ENCODE measurements at regions not wholly inside any gene's neighbourhood (a gene's known extent, or its start where the extent isn't known, plus 50 kb on each side); places are given as distances from the start of the nearest gene placed in this dataset.

DNA sequence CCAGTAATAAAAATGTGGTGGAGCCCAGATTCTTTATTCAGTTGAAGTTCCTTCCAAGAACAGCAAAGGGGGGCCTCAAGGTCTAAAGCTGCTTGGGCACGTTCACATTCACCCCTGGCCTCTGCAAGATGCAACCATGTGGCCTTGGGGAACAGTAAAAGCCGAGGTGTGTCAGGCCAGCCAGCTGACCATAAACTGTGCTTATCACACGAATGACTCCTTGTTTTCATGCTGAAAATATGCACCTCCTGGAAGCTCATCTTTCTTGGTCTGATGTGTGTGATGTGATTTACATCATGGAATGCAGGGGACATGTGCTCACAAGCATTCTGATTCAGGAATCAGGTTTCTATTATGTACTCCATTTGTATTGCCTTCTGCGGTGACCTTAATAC is 211.6 kb upstream of the MARCKS start:
- no peak overlapping the region for H3K4me3 ChIP-seq (ENCODE audit: low read length)
- TF ChIP-seq, protein P1, sequence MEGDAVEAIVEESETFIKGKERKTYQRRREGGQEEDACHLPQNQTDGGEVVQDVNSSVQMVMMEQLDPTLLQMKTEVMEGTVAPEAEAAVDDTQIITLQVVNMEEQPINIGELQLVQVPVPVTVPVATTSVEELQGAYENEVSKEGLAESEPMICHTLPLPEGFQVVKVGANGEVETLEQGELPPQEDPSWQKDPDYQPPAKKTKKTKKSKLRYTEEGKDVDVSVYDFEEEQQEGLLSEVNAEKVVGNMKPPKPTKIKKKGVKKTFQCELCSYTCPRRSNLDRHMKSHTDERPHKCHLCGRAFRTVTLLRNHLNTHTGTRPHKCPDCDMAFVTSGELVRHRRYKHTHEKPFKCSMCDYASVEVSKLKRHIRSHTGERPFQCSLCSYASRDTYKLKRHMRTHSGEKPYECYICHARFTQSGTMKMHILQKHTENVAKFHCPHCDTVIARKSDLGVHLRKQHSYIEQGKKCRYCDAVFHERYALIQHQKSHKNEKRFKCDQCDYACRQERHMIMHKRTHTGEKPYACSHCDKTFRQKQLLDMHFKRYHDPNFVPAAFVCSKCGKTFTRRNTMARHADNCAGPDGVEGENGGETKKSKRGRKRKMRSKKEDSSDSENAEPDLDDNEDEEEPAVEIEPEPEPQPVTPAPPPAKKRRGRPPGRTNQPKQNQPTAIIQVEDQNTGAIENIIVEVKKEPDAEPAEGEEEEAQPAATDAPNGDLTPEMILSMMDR (conservative IDR thresholded peaks at IDR 0.05; ENCODE audit: low read depth, low read length) = no peak
- DNase-seq (ENCODE audit: low read depth) = no peak

DNA sequence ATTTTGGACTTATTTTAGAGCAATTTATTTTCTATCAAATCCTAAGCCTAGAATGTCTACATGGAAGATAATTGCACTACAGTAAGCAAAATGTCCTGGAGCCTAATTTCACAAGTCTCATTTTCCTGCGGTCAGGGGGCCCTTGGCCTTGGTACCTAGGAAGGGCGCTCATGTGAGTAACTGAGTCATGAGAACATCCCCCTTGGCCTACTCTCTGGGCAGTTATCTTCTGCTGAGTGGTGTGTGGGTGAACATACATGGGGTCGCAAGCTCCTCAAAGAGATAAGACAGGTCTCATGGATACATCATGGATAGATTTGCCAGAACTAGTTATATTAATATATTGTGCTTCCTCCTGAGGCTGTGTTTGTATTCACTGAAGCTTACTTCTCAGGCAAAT is 211.2 kb upstream of the MARCKS start:
- TF ChIP-seq, protein P1 (conservative IDR thresholded peaks at IDR 0.05; ENCODE audit: low read depth, low read length) = no peak
- no peak overlapping the region for H3K4me3 ChIP-seq (ENCODE audit: low read length)

DNA sequence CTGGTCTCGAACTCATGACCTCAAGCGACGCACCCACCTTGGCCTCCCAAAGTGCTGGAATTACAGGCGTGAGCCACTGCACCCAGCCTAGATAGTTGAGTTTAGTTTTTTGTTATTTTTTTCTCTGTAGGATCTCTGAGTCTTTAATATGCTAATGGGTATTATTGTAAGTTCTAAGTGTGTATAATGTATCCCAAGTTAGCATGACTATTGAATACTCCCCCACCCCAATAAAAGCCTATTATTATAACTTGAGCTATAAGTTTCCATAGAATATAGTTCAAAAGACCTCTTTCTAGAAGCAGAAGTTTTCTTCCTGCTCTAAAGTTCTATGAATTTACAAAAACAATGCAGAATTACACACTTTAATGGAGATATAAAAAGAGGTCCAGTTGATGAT is 210.4 kb upstream of the MARCKS start:
- no peak for DNase-seq (ENCODE audit: low read depth)
- TF ChIP-seq, protein P1 (conservative IDR thresholded peaks at IDR 0.05; ENCODE audit: low read depth, low read length) = no peak

More for the DNA sequence above, 211.2 kb upstream of the MARCKS start:
- DNase-seq (ENCODE audit: low read depth) = no peak

DNA sequence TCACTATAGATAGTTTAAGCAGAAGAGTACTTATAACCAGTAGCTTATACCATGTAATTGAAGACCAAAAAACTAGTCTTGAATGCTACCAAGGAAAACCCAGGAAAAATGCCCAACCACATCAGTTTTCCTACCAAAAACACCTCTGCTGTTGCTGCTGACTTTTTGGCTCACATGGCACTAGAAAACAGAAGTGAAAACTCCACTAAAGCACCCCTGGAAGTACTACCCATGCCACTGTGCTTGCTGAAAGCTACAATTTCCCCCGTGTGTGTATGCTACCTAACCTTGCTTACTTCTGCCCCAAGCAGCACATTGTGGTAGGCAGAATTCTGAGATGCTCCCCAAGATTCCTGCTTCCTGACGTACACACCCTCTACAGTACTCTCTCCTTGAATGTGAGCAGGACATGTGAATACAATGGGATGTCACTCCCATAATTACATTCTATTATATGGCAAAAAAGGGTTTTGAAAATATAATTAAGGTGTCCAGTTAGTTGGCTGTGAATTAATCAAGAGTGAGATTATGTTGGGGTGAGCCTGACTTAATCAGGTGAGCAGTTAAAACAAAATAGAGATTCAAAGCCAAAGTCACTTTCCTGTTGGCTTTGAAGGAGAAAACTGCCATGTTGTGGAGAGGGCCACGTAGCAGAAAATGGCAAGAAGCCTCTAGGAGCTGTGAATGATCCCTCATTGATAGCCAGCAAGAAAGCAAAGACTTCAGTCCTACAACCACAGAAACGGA is 209.8 kb upstream of the MARCKS start:
- TF ChIP-seq, protein P1 (conservative IDR thresholded peaks at IDR 0.05; ENCODE audit: low read depth, low read length) = no peak
- no peak for DNase-seq (ENCODE audit: low read depth)
- no peak overlapping the region for H3K4me3 ChIP-seq (ENCODE audit: low read length)

More for the DNA sequence above, 210.4 kb upstream of the MARCKS start:
- H3K4me3 ChIP-seq (ENCODE audit: low read length) = no peak overlapping the region

DNA sequence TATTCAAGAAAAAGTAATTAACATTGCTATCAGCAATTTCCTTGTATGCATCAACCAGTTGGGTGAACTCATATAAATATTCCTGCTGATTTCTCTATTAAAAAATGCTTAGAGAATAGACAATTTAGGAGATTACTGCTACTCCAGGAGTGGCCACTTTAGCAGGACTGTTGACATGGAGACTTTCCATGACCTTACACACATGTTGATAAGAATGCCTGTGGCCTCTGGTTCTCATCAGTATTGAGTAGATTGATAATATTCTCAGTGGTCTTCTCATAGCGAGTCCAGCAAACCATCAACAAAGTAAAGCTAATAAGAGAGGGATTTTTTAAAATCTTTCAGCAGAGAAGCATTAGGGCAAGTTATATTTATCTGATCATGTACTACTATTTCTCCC is 208.4 kb upstream of the MARCKS start:
- DNase-seq (ENCODE audit: low read depth) = no peak
- TF ChIP-seq, protein P1 (conservative IDR thresholded peaks at IDR 0.05; ENCODE audit: low read depth, low read length) = no peak
- no peak overlapping the region for H3K4me3 ChIP-seq (ENCODE audit: low read length)

DNA sequence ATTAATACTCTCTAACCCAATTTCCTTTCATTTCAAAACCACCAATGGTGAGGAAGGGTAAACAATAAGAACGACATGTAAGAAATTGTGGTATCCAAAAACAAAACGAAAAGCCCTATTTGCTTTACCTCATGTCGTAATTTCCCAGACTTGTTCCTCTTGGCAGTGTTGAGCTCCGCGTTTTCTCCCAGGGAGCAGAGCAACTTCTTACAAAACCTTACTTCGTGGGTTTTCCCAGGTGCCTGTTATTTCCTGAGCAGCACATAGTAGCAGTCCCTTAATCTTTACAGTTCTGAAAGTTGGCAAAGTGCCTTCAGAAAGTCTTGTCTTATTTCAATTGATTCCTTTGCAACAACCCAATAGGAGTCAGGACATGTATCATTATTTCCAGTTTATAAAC is 207.9 kb upstream of the MARCKS start:
- H3K4me3 ChIP-seq (ENCODE audit: low read length) = no peak overlapping the region
- no peak for DNase-seq (ENCODE audit: low read depth)
- TF ChIP-seq, protein P1 (conservative IDR thresholded peaks at IDR 0.05; ENCODE audit: low read depth, low read length) = no peak

DNA sequence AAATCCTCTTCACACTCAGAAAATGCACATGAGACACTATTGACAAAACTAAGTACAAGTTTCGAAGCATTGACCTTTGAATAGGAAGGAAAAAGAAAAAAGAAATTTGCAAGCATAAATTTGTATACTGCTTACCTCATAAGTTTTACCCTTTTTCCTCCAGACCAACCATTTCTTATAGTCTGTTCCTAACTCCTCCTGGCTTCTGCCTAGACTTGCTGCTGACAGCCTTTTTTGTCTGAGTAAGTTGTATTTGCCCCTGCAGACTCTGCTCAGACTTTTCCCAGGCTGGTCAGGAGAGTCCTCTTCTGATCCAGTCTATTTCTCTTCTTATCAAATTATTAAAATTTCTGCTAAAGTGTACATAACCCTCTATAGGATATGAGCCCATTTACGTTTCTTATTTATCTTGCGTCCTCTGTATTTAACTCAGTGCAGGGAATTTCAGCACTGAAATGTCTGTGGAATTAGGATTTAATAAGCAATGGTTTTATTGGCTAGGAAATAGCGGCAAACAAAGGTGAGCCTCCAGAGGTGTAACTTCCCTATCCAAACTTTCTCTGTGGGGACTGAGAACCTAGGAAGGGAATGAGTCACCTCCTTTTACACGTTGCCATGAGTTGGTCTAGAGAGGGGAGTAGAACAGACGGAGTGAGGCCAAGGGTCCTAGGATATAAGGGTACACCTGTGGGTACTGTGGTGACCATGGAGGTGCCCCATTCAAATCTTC is 207.1 kb upstream of the MARCKS start:
- TF ChIP-seq, protein P1 (conservative IDR thresholded peaks at IDR 0.05; ENCODE audit: low read depth, low read length) = no peak
- no peak overlapping the region for H3K4me3 ChIP-seq (ENCODE audit: low read length)

More for the DNA sequence above, 207.1 kb upstream of the MARCKS start:
- no peak for DNase-seq (ENCODE audit: low read depth)

All from retinal pigment epithelial cell (primary cell).